GM12891 (cell line): ENCODE measurements at regions not wholly inside any gene's neighbourhood (a gene's known extent, or its start where the extent isn't known, plus 50 kb on each side); places are given as distances from the start of the nearest gene placed in this dataset.

Experiments used
- PAX5 ChIP-seq: IDR thresholded peaks from 2 replicates; pipeline ENCODE4 v1.6.1; 2011; ENCODE audit warnings: low read length, moderate library complexity, mild to moderate bottlenecking; ENCODE audit not compliant: insufficient read depth, severe bottlenecking
- POLR2A ChIP-seq: IDR thresholded peaks from 2 replicates; pipeline ENCODE4 v1.6.1; 2011; ENCODE audit warnings: low read depth, low read length, control low read depth
- POLR2AphosphoS5 ChIP-seq: IDR thresholded peaks from 2 replicates; pipeline ENCODE4 v1.6.1; 2011; ENCODE audit warnings: low read depth, low read length, control low read depth
- POU2F2 ChIP-seq: IDR thresholded peaks from 2 replicates; pipeline ENCODE4 v1.6.1; 2011; ENCODE audit warnings: low read depth, mild to moderate bottlenecking, control low read depth, low read length, moderate library complexity
- SPI1 ChIP-seq: IDR thresholded peaks from 2 replicates; pipeline ENCODE4 v1.6.1; 2011; ENCODE audit warnings: low read depth, low read length, control low read depth
- TAF1 ChIP-seq: IDR thresholded peaks from 2 replicates; pipeline ENCODE4 v1.6.1; 2011; ENCODE audit warnings: low read depth, low read length, control low read depth

DNA sequence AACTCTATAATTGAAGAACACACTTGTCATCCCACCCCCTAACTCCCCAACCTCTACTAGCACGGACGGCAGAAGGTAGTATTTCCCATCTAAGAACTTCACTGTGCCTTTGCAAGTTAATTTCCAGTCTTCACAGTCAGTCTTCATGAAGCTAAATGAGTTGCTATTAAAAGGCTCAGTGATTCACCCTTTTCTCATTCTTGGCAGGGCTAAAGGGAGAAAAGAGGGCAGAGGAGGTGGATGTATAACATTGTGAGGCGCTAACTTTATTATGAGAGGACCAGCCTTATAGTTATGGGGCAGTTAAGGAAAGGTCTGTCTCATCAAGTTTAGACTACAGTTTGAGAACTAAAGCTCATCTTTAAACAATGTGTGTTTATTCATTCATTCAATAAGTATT, 161.0 kb upstream of the S100G start:
- TF ChIP-seq POLR2AphosphoS5, result no peak
- no peak for TF ChIP-seq POLR2A
- no peak for TF ChIP-seq TAF1
- no peak for TF ChIP-seq POU2F2
- TF ChIP-seq SPI1, result no peak
- no peak for TF ChIP-seq PAX5
